GM11168 (cell line): ENCODE measurements at regions not wholly inside any gene's neighbourhood (a gene's known extent, or its start where the extent isn't known, plus 50 kb on each side); places are given as distances from the start of the nearest gene placed in this dataset.

ENCODE experiments used
- in situ Hi-C: fragments of 300-500 bp; cut with MboI; formaldehyde crosslinking; loops from one replicate; pipeline ENCODE4 v1.12.0; 2022; ENCODE audit warnings: low sequenced_read_pairs; ENCODE audit not compliant: unreplicated experiment

DNA sequence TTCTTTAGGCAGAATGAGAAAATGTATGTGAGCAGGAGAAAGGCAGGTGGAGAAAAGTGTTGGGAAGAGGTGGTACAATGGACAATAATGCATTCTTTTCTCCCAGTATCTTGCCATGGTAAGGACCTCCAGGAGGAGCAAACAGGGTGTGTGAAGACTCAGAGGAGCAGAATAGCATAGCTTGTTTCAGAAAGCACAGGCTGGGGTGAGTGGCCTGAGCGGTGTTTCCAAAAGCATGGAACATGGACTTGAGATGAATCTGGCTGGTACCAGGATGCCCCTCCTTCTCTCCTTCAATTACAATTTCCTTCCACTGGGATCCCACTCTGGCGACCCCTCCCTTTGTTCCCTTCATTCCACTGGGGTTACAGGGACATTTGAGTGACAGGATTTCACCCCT, 123.4 kb upstream of the TNR start:
- in situ Hi-C loops: no loop called here

DNA sequence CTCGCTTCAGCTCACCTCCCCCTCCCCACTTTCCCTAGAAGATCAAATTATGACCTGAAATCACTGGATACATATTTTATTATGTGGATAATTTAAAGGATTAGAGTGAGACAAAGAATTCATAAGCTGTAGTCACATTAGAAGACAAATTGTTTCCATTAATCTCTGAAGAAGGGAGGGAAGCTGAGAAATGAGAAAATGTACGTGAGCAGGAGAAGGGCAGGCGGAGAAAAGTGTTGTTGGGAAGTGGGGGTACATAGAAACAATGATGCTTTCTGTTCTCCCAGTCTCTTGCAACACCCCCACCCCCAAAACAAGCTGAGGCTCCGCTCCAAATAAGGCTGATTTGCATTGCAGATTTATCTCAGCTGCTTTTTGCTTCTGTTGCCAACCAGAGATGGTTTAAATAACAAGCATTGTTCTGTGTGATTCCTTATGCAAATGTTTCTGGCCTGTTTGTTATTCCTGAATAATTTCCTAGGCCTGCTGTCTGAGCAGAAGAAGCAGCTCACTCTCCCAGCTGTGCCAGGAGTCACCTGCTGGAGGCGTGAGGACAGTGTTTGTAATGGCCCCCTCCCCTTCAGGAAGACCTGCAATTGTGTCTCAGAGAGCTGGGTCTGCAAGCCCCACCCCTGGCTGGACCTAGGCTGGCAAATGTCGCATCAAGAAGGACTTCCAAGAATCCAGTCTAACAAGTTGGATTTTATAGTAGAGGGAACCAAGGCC, 121.8 kb upstream of the TNR start:
- in situ Hi-C loops: no loop called here

DNA sequence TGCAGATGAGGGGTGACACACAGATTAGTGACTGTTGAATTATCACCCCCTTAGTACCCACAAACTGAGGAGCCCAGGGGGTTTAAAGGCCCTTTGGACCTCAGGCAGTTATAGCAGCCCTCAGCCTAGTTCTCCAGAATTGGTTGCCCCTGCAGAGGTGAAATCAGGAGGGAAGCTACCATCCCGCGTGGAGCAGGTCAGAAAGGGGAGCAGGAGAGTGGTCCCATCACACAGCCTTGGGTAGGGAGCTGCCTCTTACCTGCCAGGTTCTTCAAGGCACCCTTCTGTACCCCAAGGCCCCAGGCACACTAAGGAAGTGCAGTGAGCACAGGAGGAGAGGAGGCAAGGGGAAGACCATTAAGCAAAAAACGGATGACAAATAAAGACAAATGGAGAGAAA, 121.2 kb upstream of the TNR start:
- in situ Hi-C loops: no loop called here

DNA sequence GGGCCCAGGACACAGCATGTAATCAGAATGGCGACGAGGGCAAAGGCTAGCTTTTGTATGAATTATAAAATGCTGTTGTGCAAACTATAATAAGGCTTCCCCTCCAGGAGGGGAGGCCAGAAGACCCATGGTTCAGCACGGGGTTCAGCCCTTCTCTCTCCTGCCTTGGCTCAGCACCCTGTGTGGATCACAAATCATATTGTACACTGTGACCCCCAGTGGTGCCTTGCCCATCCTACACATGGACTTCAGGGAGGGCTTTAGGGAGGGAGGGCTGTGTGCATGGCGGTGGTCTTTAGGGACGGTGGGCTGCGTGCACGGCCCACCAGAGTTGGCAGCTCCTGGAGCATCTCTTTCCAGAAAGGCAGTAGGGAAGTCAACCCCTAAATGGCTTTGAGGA, 120.8 kb upstream of the TNR start:
- in situ Hi-C loops: no loop called here

DNA sequence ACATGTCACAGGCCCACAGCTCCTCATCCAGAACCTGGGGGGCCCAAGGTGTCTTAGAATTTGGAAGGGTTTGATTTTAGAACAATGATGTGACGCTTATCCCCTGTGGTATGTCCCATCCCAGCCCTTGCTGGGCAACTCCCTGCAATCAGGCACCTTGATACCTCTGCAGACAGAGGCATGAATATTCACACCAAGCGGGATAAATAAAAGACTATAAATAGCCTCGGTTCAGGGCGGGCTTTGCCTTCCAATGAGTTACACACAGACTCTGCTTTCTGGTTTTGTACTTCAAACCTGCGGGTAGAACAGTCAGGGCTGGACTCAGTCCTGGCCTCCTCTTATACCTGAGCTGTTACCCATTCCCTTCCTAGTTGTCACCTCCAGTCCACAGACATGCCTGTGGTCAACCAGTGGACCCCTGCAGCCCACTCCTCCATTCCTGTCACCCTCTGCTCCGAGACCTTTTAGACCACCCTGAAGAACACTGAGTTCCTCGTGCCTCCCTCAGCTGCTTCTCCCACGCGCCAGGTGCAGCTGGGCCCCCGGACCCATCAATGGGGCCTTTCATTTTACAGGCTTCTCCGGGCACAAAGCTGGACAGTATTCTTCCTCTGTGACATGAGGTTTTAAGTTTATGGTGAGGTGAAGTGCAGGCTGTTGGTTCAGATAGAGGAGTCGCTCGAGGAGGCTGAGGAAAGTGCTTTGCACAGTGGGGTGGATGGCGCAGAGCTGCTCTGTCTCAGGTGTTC, 120.1 kb upstream of the TNR start:
- in situ Hi-C loops: no loop called here

DNA sequence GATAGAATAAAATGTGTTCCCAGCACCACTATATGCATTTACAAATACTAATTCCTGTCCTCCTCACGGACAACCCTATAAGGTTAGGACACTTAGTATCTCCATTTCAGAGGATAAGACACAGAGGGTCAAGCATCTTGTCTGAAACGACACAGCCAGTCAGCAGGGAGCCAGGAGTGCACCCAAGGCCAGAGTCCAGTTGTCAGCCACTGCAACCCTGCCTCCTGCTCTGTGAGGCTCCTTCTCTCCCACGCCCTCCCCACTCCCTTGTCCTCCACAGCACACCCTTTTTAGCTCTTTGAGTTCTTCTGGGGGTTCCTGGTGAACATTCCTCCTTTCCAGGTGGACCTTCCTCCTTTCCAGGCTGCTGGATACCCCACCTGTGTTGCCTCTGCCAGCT, 119.0 kb upstream of the TNR start:
- in situ Hi-C loops: no loop called here

DNA sequence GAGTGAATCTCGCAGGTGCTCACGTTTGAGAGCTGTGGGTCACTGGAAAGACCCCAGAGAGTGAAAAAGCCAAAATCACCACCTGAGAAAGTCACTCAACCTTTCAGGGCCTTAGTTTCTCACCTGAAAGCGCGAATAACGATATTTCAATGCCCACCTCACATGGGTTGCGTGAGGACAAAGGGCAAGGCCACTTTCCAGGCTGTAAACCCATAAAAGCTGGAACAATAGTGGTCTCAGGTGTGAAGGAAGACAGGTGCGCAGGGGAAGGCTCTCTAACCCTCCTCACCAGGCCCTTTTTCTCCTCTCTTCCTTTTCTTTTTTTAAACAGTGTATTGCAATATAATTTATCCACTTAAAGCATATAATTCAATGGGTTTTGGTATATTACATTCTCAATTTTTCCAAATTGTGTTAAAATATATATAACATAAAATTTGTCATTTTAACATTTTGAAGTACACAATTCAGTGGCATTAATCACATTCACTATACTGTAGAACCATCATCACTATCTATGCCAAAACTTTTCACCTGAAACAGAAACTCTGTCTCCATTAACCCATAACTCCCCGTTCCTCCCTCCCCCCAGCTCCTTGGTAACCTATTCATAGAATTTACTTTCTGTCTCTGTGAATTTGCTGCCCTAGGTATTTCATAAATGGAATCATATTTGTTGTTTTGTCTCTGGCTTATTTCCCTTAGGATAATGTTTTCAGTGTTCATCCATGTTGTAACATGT, 118.4 kb upstream of the TNR start:
- in situ Hi-C loops: no loop called here

DNA sequence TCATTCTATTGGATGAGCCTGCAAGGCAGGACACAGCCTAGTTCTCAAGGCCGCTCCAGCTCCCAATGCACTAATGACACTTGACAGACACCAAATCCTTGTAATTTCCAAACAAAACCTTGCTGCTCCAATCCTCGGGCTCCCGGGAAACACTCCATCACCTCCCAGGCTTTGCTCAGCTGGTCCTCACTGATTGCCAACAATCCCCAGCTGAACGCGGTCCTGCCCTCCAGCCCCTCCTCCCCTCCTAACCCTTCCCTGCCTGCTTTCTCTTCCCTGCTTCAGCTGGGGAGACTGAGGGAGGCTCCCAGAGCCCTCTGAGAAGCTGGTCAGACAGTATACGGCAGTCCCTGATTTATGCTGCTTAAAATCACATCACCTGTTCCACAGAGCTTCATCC, 114.4 kb upstream of the TNR start:
- in situ Hi-C loops: no loop called here

DNA sequence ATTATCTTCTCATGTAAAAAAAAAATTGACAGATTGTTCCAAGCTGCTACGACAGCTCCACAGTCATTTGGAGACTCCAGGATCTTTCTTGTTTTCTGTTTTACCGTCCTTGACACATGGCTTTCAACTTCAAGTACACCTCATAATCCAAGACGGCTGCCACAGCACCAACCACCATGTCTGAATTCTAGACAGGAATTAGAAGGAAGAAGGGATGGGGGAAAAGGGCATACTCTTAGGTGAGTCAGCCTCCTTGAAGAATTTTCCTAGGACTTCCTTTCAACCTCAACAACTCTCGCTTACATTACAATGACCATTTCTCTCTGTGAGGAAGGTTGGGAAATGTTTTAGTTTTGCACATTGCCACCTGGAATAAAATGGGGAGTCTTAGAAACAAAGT, 110.3 kb upstream of the TNR start:
- in situ Hi-C loops: no loop called here

DNA sequence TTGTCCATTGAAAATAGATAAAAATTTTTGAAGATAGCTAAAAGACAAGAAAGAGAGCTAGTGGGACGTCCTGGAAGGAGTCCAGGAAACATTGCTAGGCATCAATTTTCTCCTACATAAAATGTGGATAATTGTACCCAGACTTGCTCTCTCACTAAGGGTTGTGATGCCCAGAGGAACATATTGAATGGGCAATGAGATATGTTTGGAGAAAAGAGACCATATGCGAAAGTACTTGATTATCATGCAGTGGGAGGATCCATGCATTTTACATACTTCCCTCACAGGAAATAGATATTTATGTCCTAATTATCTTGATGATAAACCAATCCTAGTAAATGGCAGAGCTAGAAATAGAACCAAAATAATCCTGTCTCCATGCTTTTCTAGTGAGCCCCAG, 108.4 kb upstream of the TNR start:
- in situ Hi-C loops: no loop called here

DNA sequence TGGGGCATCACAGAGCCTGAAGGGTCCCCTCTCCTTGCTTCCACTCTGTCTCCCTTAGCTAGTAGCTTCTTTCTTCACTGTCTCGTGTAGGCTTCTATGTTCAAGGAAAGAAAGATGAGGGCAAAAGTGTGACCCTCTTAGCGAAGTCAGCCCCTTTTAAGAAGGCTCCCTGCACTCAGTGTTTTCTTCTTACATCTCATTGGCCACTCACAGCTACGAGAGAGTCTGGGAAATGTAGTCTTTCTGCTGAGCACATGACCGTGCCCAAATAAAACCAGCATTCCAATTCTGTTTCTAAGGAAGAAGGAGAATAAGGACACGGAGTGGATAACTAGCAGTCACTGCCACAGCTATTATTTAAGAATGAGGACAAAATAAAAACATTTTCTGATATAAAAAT, 104.9 kb upstream of the TNR start:
- in situ Hi-C loops: no loop called here

DNA sequence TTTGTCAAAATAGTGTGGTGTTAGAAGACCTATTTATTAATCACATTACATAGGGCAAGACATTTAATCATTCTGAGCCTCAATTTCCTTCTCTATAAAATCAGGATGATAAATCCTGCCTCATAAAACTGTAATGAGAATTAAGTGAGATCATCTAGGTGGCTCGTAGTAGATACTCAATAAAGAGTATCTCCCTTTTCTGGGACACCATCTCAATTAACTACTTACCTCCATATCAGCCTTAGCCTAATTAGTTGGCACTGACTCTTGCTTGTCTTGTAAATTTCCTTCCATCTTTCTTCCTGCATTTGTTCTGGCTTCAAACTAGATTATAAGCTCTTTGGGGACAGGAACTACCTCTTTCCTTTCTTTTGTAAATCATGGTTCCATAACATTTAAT, 102.6 kb upstream of the TNR start:
- in situ Hi-C loops: no loop called here

DNA sequence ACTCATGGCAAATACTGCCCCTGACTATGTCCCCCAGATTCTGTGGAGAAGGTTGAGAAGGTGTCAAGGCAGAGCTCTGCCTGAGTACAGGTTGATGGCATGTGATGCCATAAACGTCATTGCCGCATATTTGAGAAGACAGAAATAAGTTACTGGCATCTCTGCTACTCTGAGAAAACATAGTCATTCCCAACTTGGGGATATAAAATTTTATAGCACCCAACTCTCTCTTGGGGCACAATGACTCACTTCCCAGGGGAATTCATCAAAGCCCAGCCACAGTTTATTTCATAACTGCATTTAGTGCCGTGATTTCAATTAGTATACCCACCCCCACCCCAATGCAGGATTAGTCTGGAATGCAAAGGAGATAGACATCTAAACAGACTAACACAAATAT, 101.9 kb upstream of the TNR start:
- in situ Hi-C loops: no loop called here

DNA sequence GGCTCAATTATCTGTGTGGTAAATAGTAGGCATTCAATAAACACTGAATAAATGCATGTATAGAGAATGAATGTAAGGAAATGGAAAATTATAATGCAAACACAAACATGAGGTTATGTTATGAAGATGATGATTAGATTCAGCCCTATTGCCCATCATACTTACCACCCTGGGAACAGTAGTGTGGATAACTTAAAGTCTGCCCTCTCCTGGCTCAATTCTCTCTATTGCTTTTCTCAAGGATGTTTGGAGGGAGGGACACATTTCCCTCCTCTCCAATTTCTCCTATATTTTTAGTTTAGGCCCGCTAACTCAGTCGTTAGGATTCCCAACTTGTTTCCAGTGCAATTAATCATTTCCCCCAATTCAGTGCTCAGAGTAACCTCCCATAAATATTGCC, 101.5 kb upstream of the TNR start:
- in situ Hi-C loops: no loop called here

DNA sequence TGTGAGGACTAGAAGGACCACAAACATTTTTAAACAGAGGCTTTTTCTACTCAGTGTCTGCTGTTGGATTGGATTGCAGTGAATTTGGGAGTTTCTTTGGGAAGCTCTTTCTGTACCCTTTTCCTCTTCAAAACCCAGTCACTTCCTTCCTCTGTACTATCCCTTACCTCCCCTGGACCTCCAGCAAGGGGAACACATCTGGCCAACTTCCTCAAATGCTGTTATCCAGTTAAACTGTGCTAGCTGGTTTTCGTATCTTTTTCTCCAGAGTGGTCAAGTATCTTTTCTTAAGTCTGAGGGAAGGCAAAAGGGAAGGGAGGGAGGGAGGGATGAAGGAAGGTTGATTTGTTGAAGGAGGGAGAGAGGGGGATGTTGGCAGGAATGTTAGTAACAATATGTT, 99.2 kb upstream of the TNR start:
- in situ Hi-C loops: no loop called here

DNA sequence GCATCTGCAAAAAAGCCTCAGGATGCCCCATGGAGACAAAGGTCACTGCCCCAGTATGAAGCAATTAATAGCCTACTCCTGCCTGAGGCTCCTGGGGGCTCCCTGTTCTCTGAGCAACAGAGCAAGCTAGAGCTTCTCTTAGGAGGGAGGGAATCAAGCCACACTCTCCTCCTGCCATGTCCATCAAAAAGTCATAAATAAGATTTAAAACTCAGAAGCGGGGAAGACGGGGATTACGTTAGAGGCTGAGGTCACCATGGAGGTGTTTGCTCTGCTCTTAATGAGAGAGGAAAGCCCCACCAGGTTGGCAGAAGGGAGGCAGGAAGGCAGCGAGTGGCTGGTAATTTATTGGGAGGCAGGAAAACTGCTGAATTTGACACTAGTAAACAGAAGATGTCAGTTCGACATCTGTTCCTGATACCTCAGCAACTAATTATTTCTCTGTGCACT, 98.4 kb upstream of the TNR start:
- in situ Hi-C loops: no loop called here

DNA sequence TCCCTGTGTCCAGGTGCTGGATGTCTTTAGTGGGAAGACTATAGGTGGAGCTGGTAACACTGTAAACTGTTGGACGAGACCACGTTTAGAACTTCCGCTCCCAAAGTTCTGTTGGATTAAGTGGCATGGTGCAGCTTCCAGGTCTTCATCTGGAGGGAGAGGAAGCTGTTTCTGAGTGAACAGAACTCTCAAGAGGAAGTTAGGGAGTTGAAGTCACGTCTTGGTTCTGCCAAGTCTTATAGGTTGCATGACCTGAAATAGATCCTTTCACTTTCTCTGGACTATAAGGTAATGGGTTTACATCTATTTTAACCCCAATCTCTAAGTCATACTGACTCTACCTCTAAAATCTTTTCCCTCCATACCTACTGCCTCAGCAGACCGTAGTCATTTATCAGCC, 97.4 kb upstream of the TNR start:
- in situ Hi-C loops: no loop called here

DNA sequence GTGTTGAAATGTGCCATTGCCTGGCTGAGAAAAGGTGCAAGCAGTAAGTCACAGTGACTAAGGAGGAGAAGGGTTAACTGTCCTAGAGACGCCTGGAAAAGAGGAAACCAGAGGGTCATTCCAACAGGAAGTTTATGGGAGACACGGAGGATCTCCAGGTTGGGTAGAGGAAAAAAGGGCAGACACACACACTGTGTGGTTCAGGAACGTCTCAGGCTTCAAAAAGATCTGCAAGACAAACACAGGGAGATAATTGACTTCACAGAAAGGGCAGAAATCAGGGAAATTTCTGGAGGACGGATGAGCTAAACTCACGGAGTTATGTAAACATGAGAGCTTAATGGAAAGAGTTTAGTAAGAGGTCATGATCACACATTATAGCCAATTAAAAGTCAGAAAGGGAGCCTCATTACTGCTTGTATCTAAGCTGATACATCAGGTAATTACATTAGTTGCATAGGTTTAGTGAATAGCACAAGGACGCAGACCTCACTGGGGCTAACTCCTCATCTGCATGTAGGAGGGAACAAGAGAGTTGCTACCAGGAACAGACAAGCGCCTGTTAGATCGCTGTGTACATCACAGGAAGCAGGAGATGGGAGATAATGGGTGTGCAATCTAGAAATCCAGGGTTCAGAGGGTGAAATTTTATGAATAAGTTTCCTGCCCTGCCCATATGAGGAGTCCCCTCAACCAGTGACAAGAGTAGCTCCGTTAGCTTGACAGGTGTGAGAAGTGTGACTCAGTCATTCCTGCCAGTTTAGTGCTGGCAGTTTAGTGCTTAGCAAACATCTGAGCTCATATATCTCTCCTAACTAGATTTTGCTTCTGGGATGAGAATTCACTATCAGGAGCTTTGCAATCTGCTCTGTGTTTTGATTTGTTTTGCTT, 96.6 kb upstream of the TNR start:
- in situ Hi-C loops: no loop called here

DNA sequence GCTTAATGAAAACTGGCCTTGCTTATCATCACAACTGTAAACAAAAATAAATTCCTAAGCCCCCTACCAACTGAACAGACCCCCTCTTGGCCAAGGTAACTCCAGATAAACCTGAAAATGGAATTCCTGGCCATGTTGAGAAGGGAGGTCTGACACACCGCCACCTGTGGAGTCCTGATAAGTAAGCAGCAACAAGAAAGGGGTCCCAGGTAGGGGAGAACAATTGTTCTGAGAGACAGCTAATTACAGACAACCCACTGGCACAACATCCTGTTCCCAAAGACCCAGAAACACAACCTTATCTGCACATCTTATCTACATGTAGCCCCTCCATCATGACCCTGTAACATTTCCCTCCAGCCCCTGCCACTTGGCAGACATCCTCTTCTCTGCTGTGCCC, 91.2 kb upstream of the TNR start:
- in situ Hi-C loops: no loop called here

DNA sequence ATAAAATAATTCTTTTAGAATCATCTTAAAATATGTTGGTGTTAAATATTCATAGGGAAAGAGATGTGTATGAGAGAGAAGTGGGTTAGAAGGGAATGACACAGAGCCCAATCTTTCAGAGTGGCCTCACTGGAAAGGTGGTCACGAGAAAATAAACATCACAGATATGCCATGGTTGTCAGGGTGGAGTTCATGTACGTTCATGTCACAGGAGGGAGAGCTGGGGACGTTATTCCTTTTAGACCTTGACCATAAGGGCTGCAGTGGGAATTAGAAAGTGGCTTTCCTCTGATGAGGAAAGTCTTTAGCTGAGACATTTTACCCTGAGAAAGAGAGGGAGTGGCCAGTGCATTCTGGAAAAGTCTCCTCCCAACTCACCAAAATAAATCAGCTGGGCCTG, 90.6 kb upstream of the TNR start:
- in situ Hi-C loops: no loop called here
